T-cell (primary cell): ENCODE measurements at regions not wholly inside any gene's neighbourhood (a gene's known extent, or its start where the extent isn't known, plus 50 kb on each side); places are given as distances from the start of the nearest gene placed in this dataset.

Source experiments
- ATAC-seq, 4 experiments: fragments of 200-7000 bp in 3 of 4; fragments of 150-1000 bp in 1 of 4; cut with Tn5 transposase; replicated peaks in 1 of 4; 1 replicate in 3 of 4; 2 replicates in 1 of 4; pipeline ENCODE4 v1.10.0; 2021; ENCODE audit warnings: moderate library complexity in 3 of 4, mild to moderate bottlenecking in 2 of 4, moderate number of reproducible peaks in 1 of 4
- CTCF ChIA-PET, 2 donors: fragments of 300-600 bp; sonication (Branson Sonifier 250); formaldehyde crosslinking; loops; one replicate each; lab custom pipeline; 2022; ENCODE audit warnings: antibody characterized with exemption in 2 of 2; lab: Charles Lee
- POLR2A ChIA-PET, 2 donors: fragments of 300-600 bp; sonication (Branson Sonifier 250); formaldehyde crosslinking; loops; one replicate each; lab custom pipeline; 2022; ENCODE audit warnings: antibody characterized with exemption in 2 of 2; lab: Charles Lee
- DNase-seq, 35 experiments: peaks; one replicate each; pipeline versions ENCODE4 v3.0.0 to v3.0.0-alpha.2; 2013 to 2023
- H3K27ac ChIP-seq: one replicate; pipeline ENCODE4 v1.5.1; 2013; ENCODE audit warnings: low read length
- H3K27me3 ChIP-seq, 2 experiments: replicated peaks in 1 of 2; 1 replicate in 1 of 2; 2 replicates in 1 of 2; pipeline versions ENCODE4 v1.6.1 to v1.7.0; 2013; ENCODE audit warnings: low read length in 1 of 2, mixed read lengths in 1 of 2; ENCODE audit not compliant: control insufficient read depth in 2 of 2, insufficient read depth in 2 of 2; ENCODE audit errors: extremely low read depth in 1 of 2
- H3K36me3 ChIP-seq, 2 donors: 1 replicate in 1 of 2; 2 replicates in 1 of 2; pipeline versions ENCODE4 v1.6.1 to v1.7.0; 2013; ENCODE audit warnings: low read length in 1 of 2; ENCODE audit not compliant: control insufficient read depth in 2 of 2, insufficient read depth in 1 of 2; ENCODE audit errors: extremely low read depth in 1 of 2
- H3K4me1 ChIP-seq, 2 experiments: 1 replicate in 1 of 2; 2 replicates in 1 of 2; pipeline versions ENCODE4 v1.6.1 to v1.7.0; 2013; ENCODE audit warnings: low read length in 2 of 2, mixed read lengths in 1 of 2; ENCODE audit not compliant: insufficient read depth in 2 of 2, control insufficient read depth in 1 of 2; ENCODE audit errors: extremely low read depth in 1 of 2
- H3K4me3 ChIP-seq, 2 donors: 1 replicate in 1 of 2; 2 replicates in 1 of 2; pipeline versions ENCODE4 v1.5.1 to v1.7.0; 2013; ENCODE audit warnings: mild to moderate bottlenecking in 2 of 2, low read length in 1 of 2, moderate library complexity in 1 of 2; ENCODE audit not compliant: control insufficient read depth in 1 of 2; ENCODE audit errors: extremely low read depth in 1 of 2
- H3K9me3 ChIP-seq: 2 replicates; pipeline ENCODE4 v1.7.0; 2013
- H3K27ac Mint-ChIP-seq, 2 donors: one replicate each; pipeline ENCODE4 v1.8.0; 2020 to 2021; ENCODE audit warnings: mild to moderate bottlenecking in 2 of 2, mixed read lengths in 2 of 2
- H3K27me3 Mint-ChIP-seq, 2 donors: one replicate each; pipeline ENCODE4 v1.8.0; 2021 to 2022; ENCODE audit warnings: mixed read lengths in 2 of 2
- H3K36me3 Mint-ChIP-seq: one replicate; pipeline ENCODE4 v1.8.0; 2021; ENCODE audit warnings: mixed read lengths
- H3K4me1 Mint-ChIP-seq, 3 donors: one replicate each; pipeline ENCODE4 v1.8.0; 2020 to 2022; ENCODE audit warnings: mixed read lengths in 3 of 3, mild to moderate bottlenecking in 1 of 3
- H3K4me3 Mint-ChIP-seq, 3 donors: one replicate each; pipeline ENCODE4 v1.8.0; 2020 to 2022; ENCODE audit warnings: mild to moderate bottlenecking in 3 of 3, mixed read lengths in 3 of 3, moderate library complexity in 3 of 3
- H3K9me3 Mint-ChIP-seq, 3 donors: one replicate each; pipeline ENCODE4 v1.8.0; 2020 to 2022; ENCODE audit warnings: mixed read lengths in 3 of 3
- WGBS: methylation state at CpG from one replicate; pipeline ENCODE4 v1.1.5; 2013; ENCODE audit warnings: missing lambda C conversion rate; ENCODE audit not compliant: insufficient coverage; 5-methylcytosine and 5-hydroxymethylcytosine counted together

- H3K4me1 ChIP-seq = no peaks in the 10 kb centered on the region
- Mint-ChIP-seq H3K9me3 (no peaks in the 10 kb centered on the region), H3K36me3 (no peaks in the 10 kb centered on the region), H3K4me1 (no peaks in the 10 kb centered on the region), H3K4me3 (no peak overlapping the region), H3K27ac (no peak overlapping the region), H3K27me3 (peaks cover 0 to 4% of the 10 kb centered on the region in 2 donors)
- no peak for ATAC-seq
- 64% methylated on average over 4 of the region's 8 CpGs for WGBS
- no peak for DNase-seq
- POLR2A ChIA-PET = no interaction called here
- no peaks in the 10 kb centered on the region for H3K36me3 ChIP-seq
- no peak overlapping the region for H3K4me3 ChIP-seq
- CTCF ChIA-PET = no interaction called here
- H3K27me3 ChIP-seq = no peaks in the 10 kb centered on the region
- no peak overlapping the region for H3K27ac ChIP-seq
- H3K9me3 ChIP-seq = no peaks in the 10 kb centered on the region
These were observed 68.8 kb upstream of the SLC6A6 start for GRCh38 chr3:14333621-14334020.

GRCh38 chr3:14334136-14334535, 68.3 kb upstream of the SLC6A6 start:
- Histone ChIP-seq H3K36me3 (no peaks in the 10 kb centered on the region), H3K9me3 (no peaks in the 10 kb centered on the region), H3K4me3 (no peak overlapping the region), H3K27ac (no peak overlapping the region), H3K27me3 (no peaks in the 10 kb centered on the region), H3K4me1 (no peaks in the 10 kb centered on the region)
- ChIA-PET CTCF (no interaction called here), POLR2A (no interaction called here)
- H3K4me3 Mint-ChIP-seq = no peak overlapping the region
- DNase-seq (no peak), ATAC-seq (no peak)
- no peaks in the 10 kb centered on the region for H3K4me1 Mint-ChIP-seq
- peaks cover 0 to 4% of the 10 kb centered on the region in 2 donors for H3K27me3 Mint-ChIP-seq
- WGBS = 57% methylated on average over 2 of the region's 4 CpGs
- H3K9me3 Mint-ChIP-seq = no peaks in the 10 kb centered on the region
- no peak overlapping the region for H3K27ac Mint-ChIP-seq
- H3K36me3 Mint-ChIP-seq = no peaks in the 10 kb centered on the region

- no peaks in the 10 kb centered on the region for H3K9me3 ChIP-seq
- POLR2A ChIA-PET = no interaction called here
- no peak for ATAC-seq
- H3K4me3 ChIP-seq = no peak overlapping the region
- H3K4me1 ChIP-seq = no peaks in the 10 kb centered on the region
- Mint-ChIP-seq H3K27me3 (peaks cover 0 to 4% of the 10 kb centered on the region in 2 donors), H3K27ac (no peak overlapping the region), H3K4me3 (no peak overlapping the region), H3K36me3 (no peaks in the 10 kb centered on the region), H3K9me3 (no peaks in the 10 kb centered on the region), H3K4me1 (no peaks in the 10 kb centered on the region)
- H3K27ac ChIP-seq = no peak overlapping the region
- no peaks in the 10 kb centered on the region for H3K36me3 ChIP-seq
- peaks cover 0 to 4% of the 10 kb centered on the region in 2 experiments for H3K27me3 ChIP-seq
- DNase-seq = no peak
- CTCF ChIA-PET = no interaction called here
- WGBS = 71% methylated on average over 5 of the region's 7 CpGs
These were observed 67.5 kb upstream of the SLC6A6 start for GRCh38 chr3:14334936-14335335.

- Histone ChIP-seq H3K4me3 (no peak overlapping the region), H3K9me3 (no peaks in the 10 kb centered on the region), H3K36me3 (no peaks in the 10 kb centered on the region), H3K27me3 (peaks cover 0 to 6% of the 10 kb centered on the region in 2 experiments), H3K27ac (no peak overlapping the region), H3K4me1 (no peaks in the 10 kb centered on the region)
- CTCF ChIA-PET = interaction anchor here in 1 of 2 donors (0.6 kb wide), 1 partner anchor 89 kb away, joined by 3 read pairs; no protein-coding TSS in a partner anchor
- DNase-seq (no peak), ATAC-seq (no peak)
- no peaks in the 10 kb centered on the region for H3K27me3 Mint-ChIP-seq
- H3K4me1 Mint-ChIP-seq = no peaks in the 10 kb centered on the region
- POLR2A ChIA-PET = interaction anchor here in 1 of 2 donors (0.6 kb wide), 1 partner anchor 51 kb away, joined by 7 read pairs; no protein-coding TSS in a partner anchor
- H3K9me3 Mint-ChIP-seq = no peaks in the 10 kb centered on the region
- 57% methylated on average over 5 of the region's 10 CpGs for WGBS
- no peak overlapping the region for H3K4me3 Mint-ChIP-seq
- no peaks in the 10 kb centered on the region for H3K36me3 Mint-ChIP-seq
- no peak overlapping the region for H3K27ac Mint-ChIP-seq
These were observed 66.3 kb upstream of the SLC6A6 start for GRCh38 chr3:14335774-14336748.

GRCh38 chr3:14336749-14337598, 65.4 kb upstream of the SLC6A6 start:
- peaks cover 0 to 6% of the 10 kb centered on the region in 2 experiments for H3K27me3 ChIP-seq
- H3K36me3 ChIP-seq = no peaks in the 10 kb centered on the region
- no peaks in the 10 kb centered on the region for H3K36me3 Mint-ChIP-seq
- 80% methylated on average over 4 of the region's 17 CpGs for WGBS
- no peak overlapping the region for H3K27ac Mint-ChIP-seq
- CTCF ChIA-PET = interaction anchor here in 1 of 2 donors (0.6 kb wide), 1 partner anchor 88 kb away, joined by 3 read pairs; no protein-coding TSS in a partner anchor
- H3K4me3 ChIP-seq = no peak overlapping the region
- no peak overlapping the region for H3K27ac ChIP-seq
- no peaks in the 10 kb centered on the region for H3K4me1 ChIP-seq
- H3K9me3 Mint-ChIP-seq = no peaks in the 10 kb centered on the region
- H3K9me3 ChIP-seq = no peaks in the 10 kb centered on the region
- H3K4me1 Mint-ChIP-seq = no peaks in the 10 kb centered on the region
- H3K27me3 Mint-ChIP-seq = no peaks in the 10 kb centered on the region
- DNase-seq (no peak), ATAC-seq (no peak)
- POLR2A ChIA-PET = no interaction called here
- H3K4me3 Mint-ChIP-seq = no peak overlapping the region

DNA sequence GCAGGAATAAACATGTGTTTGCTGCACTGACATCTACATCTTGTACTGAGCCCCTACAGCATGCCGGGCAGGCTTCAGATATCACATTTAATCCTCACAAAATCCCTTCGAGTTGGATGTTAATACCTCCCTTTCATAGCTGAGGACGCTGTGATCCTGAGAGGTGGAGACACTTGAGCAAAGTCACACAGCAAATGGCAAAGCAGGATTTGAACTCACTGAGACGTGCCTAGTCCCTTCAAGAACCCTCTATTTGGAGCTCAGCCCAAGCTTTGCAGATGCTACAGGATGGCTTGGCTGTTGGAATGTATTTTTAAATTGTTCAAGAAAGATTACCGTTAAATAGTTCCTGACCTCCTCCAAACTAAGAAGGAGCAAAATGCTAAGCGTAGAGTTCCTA, 64.6 kb upstream of the SLC6A6 start:
- WGBS = 73% methylated on average over 2 of the region's 6 CpGs
- ChIA-PET CTCF (no interaction called here), POLR2A (no interaction called here)
- Mint-ChIP-seq H3K36me3 (no peaks in the 10 kb centered on the region), H3K27ac (no peak overlapping the region), H3K4me3 (no peak overlapping the region), H3K27me3 (no peaks in the 10 kb centered on the region), H3K4me1 (no peaks in the 10 kb centered on the region), H3K9me3 (no peaks in the 10 kb centered on the region)
- no peak for ATAC-seq
- Histone ChIP-seq H3K4me3 (no peak overlapping the region), H3K4me1 (no peaks in the 10 kb centered on the region), H3K27ac (no peak overlapping the region), H3K36me3 (no peaks in the 10 kb centered on the region), H3K9me3 (no peaks in the 10 kb centered on the region), H3K27me3 (peaks cover 0 to 6% of the 10 kb centered on the region in 2 experiments)
- no peak for DNase-seq
